ENCODE measurements at regions not wholly inside any gene's neighbourhood (a gene's known extent, or its start where the extent isn't known, plus 50 kb on each side); places are given as distances from the start of the nearest gene placed in this dataset.

GRCh38 chr3:26560081-26560480 is 62.5 kb upstream of the LRRC3B start:
- TF ChIP-seq CTCF (IDR thresholded peaks at IDR 0.05; ENCODE audit: borderline replicate concordance, extremely low read depth, low read length, poor library complexity, severe bottlenecking) (no peak), EZH2 (IDR thresholded peaks at IDR 0.05; ENCODE audit: borderline replicate concordance, low read depth, low read length, severe bottlenecking) (no peak)

Data from DND-41 (cell line).